Liver (tissue), 7 donors: ENCODE measurements at regions not wholly inside any gene's neighbourhood (a gene's known extent, or its start where the extent isn't known, plus 50 kb on each side); places are given as distances from the start of the nearest gene placed in this dataset.

Experiments used
- DNase-seq: peaks from one replicate; pipeline ENCODE4 v3.0.0-alpha.2; 2017; ENCODE audit warnings: low spot score
- H3K27ac ChIP-seq, 2 donors: one replicate each; pipeline ENCODE4 v1.7.0; 2013; ENCODE audit warnings: inconsistent platforms in 2 of 2, low read length in 2 of 2, control low read depth in 1 of 2, low read depth in 1 of 2, mild to moderate bottlenecking in 1 of 2
- H3K27me3 ChIP-seq, 4 donors: one replicate each; pipeline versions ENCODE4 v1.6.1 to v1.7.0; 2013; ENCODE audit warnings: low read length in 3 of 4, inconsistent platforms in 1 of 4, mild to moderate bottlenecking in 1 of 4, moderate library complexity in 1 of 4; ENCODE audit not compliant: control insufficient read depth in 4 of 4, insufficient read depth in 4 of 4
- H3K36me3 ChIP-seq, 4 donors: one replicate each; pipeline versions ENCODE4 v1.6.1 to v1.7.0; 2013; ENCODE audit warnings: low read length in 3 of 4, mild to moderate bottlenecking in 3 of 4, low read depth in 1 of 4, moderate library complexity in 1 of 4; ENCODE audit not compliant: control insufficient read depth in 4 of 4, insufficient read depth in 3 of 4
- H3K4me1 ChIP-seq, 4 donors: one replicate each; pipeline versions ENCODE4 v1.6.1 to v1.7.0; 2013; ENCODE audit warnings: low read length in 3 of 4, mild to moderate bottlenecking in 3 of 4, moderate library complexity in 1 of 4; ENCODE audit not compliant: control insufficient read depth in 4 of 4, insufficient read depth in 4 of 4
- H3K4me3 ChIP-seq, 3 donors: one replicate each; pipeline versions ENCODE4 v1.6.1 to v1.7.0; 2013; ENCODE audit warnings: low read length in 3 of 3, control low read depth in 1 of 3, low read depth in 1 of 3, mild to moderate bottlenecking in 1 of 3
- H3K9ac ChIP-seq, 2 donors: one replicate each; pipeline ENCODE4 v1.7.0; 2013; ENCODE audit warnings: low read length in 2 of 2, mild to moderate bottlenecking in 2 of 2, moderate library complexity in 2 of 2, control low read depth in 1 of 2, low read depth in 1 of 2
- H3K9me3 ChIP-seq, 4 donors: one replicate each; pipeline versions ENCODE4 v1.6.1 to v1.7.0; 2013; ENCODE audit warnings: low read length in 3 of 4; ENCODE audit not compliant: control insufficient read depth in 4 of 4
- EGR1 ChIP-seq, 2 donors: IDR thresholded peaks; 2 replicates each; pipeline ENCODE4 v1.6.1; 2016 to 2018; ENCODE audit warnings: antibody characterized with exemption in 2 of 2, low read depth in 2 of 2
- FOXA1 ChIP-seq: IDR thresholded peaks from 2 replicates; pipeline ENCODE4 v1.6.1; 2016; ENCODE audit warnings: antibody characterized with exemption
- HNF4G ChIP-seq: IDR thresholded peaks from 2 replicates; pipeline ENCODE4 v1.6.1; 2016; ENCODE audit warnings: antibody characterized with exemption
- JUND ChIP-seq, 2 donors: IDR thresholded peaks; 2 replicates each; pipeline ENCODE4 v1.6.1; 2016; ENCODE audit warnings: antibody characterized with exemption in 2 of 2
- NR2F2 ChIP-seq: IDR thresholded peaks from 2 replicates; pipeline ENCODE4 v1.6.1; 2016; ENCODE audit warnings: antibody characterized with exemption
- RXRA ChIP-seq, 2 donors: IDR thresholded peaks; 2 replicates each; pipeline ENCODE4 v1.6.1; 2017 to 2018; ENCODE audit warnings: antibody characterized with exemption in 2 of 2, mild to moderate bottlenecking in 1 of 2
- WGBS: extraction: QIAGEN DNeasy Blood & Tissue Kit; methylation state at CpG from one replicate; pipeline ENCODE4 v1.1.7; 2013; 5-methylcytosine and 5-hydroxymethylcytosine counted together
- TF ChIP-seq, protein P1 (sequence below): IDR thresholded peaks from 2 replicates; pipeline ENCODE4 v1.6.1; 2016; ENCODE audit warnings: antibody characterized with exemption
- TF ChIP-seq, protein P2 (sequence below): IDR thresholded peaks from 2 replicates; pipeline ENCODE4 v1.6.1; 2016; ENCODE audit warnings: antibody characterized with exemption
- TF ChIP-seq, protein P3 (sequence below): IDR thresholded peaks from 2 replicates; pipeline ENCODE4 v1.6.1; 2016; ENCODE audit warnings: antibody characterized with exemption, mild to moderate bottlenecking
- donor health status: healthy.
- donor health status: healthy.
- donor health status: healthy.
- donor health status: healthy.

DNA sequence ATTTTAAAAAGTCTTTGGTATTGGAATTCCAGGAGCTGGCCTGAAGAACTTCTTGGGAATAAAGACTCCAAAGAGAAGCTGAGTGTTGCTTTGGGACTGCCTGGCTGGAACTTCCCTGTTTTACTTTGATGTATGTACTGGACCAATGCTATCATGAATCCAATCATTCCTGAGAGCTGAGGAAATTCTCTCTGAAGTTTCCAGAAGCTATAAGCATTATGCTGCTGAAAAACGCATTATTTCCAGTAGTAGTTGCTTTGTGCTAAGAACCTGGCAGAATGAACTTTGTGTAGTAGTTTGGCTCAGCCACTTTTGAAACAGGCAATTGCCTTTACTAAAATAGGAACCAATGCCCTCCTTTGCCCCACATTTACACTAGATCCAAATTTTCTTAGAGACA lies 260.7 kb downstream of the HLX start:
- Histone ChIP-seq H3K4me3 (no peak overlapping the region), H3K27ac (no peak overlapping the region), H3K9ac (no peak overlapping the region), H3K36me3 (no peaks in the 10 kb centered on the region), H3K27me3 (no peaks in the 10 kb centered on the region), H3K4me1 (no peaks in the 10 kb centered on the region), H3K9me3 (no peaks in the 10 kb centered on the region)
- no peak for DNase-seq
- TF ChIP-seq HNF4G: no peak
- TF ChIP-seq, protein P1, sequence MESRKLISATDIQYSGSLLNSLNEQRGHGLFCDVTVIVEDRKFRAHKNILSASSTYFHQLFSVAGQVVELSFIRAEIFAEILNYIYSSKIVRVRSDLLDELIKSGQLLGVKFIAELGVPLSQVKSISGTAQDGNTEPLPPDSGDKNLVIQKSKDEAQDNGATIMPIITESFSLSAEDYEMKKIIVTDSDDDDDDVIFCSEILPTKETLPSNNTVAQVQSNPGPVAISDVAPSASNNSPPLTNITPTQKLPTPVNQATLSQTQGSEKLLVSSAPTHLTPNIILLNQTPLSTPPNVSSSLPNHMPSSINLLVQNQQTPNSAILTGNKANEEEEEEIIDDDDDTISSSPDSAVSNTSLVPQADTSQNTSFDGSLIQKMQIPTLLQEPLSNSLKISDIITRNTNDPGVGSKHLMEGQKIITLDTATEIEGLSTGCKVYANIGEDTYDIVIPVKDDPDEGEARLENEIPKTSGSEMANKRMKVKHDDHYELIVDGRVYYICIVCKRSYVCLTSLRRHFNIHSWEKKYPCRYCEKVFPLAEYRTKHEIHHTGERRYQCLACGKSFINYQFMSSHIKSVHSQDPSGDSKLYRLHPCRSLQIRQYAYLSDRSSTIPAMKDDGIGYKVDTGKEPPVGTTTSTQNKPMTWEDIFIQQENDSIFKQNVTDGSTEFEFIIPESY: no peak
- TF ChIP-seq, protein P2, sequence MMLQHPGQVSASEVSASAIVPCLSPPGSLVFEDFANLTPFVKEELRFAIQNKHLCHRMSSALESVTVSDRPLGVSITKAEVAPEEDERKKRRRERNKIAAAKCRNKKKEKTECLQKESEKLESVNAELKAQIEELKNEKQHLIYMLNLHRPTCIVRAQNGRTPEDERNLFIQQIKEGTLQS: no peak
- TF ChIP-seq NR2F2: no peak
- TF ChIP-seq, protein P3, sequence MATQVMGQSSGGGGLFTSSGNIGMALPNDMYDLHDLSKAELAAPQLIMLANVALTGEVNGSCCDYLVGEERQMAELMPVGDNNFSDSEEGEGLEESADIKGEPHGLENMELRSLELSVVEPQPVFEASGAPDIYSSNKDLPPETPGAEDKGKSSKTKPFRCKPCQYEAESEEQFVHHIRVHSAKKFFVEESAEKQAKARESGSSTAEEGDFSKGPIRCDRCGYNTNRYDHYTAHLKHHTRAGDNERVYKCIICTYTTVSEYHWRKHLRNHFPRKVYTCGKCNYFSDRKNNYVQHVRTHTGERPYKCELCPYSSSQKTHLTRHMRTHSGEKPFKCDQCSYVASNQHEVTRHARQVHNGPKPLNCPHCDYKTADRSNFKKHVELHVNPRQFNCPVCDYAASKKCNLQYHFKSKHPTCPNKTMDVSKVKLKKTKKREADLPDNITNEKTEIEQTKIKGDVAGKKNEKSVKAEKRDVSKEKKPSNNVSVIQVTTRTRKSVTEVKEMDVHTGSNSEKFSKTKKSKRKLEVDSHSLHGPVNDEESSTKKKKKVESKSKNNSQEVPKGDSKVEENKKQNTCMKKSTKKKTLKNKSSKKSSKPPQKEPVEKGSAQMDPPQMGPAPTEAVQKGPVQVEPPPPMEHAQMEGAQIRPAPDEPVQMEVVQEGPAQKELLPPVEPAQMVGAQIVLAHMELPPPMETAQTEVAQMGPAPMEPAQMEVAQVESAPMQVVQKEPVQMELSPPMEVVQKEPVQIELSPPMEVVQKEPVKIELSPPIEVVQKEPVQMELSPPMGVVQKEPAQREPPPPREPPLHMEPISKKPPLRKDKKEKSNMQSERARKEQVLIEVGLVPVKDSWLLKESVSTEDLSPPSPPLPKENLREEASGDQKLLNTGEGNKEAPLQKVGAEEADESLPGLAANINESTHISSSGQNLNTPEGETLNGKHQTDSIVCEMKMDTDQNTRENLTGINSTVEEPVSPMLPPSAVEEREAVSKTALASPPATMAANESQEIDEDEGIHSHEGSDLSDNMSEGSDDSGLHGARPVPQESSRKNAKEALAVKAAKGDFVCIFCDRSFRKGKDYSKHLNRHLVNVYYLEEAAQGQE: no peak
- no peak for TF ChIP-seq FOXA1
- TF ChIP-seq EGR1 (IDR thresholded peaks at IDR 0.05; ENCODE audit: low read depth in 2 of 2): no peak
- 87% methylated on average over 1 of the region's 1 CpG for WGBS

DNA sequence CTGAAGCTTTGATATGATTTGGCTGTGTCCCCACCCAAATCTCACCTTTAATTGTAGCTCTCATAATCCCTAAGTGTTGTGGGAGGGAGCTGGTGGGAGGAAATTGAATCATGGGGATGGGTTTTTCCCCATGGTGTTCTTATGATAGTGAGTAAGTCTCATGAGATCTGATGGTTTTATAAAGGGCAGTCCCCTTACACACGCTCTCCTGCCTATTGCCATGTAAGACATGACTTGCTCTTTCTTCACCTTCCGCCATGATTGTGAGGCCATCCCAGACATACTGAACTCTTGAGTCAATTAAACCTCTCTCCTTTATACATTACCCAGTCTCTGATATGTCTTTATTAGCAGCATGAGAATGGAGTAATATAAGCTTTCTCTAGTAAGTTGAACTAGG lies 261.9 kb downstream of the HLX start:
- Histone ChIP-seq H3K27ac (no peak overlapping the region), H3K27me3 (no peaks in the 10 kb centered on the region), H3K9me3 (no peaks in the 10 kb centered on the region), H3K9ac (no peak overlapping the region), H3K4me1 (no peaks in the 10 kb centered on the region), H3K36me3 (no peaks in the 10 kb centered on the region), H3K4me3 (no peak overlapping the region)
- WGBS: 97% methylated on average over 2 of the region's 2 CpGs
- TF ChIP-seq NR2F2 (no peak), JUND (IDR thresholded peaks at IDR 0.05) (no peak), FOXA1 (no peak)
- TF ChIP-seq, protein P2: no peak
- DNase-seq: no peak

GRCh38 chr1:221141606-221142285 lies 262.5 kb downstream of the HLX start:
- TF ChIP-seq RXRA (IDR thresholded peaks at IDR 0.05): peak in 1 of 2 donors; percentile 5
- no peak for TF ChIP-seq EGR1 (IDR thresholded peaks at IDR 0.05; ENCODE audit: low read depth in 2 of 2)
- Histone ChIP-seq H3K27ac (no peak overlapping the region), H3K27me3 (no peaks in the 10 kb centered on the region), H3K4me1 (no peaks in the 10 kb centered on the region), H3K9me3 (no peaks in the 10 kb centered on the region), H3K9ac (no peak overlapping the region), H3K36me3 (no peaks in the 10 kb centered on the region), H3K4me3 (no peak overlapping the region)
- WGBS: 74% methylated on average over 6 of the region's 6 CpGs
- DNase-seq: no peak
